Muscle layer of duodenum (tissue), 2 donors: ENCODE measurements at regions not wholly inside any gene's neighbourhood (a gene's known extent, or its start where the extent isn't known, plus 50 kb on each side); places are given as distances from the start of the nearest gene placed in this dataset.

Source experiments
- H3K27ac ChIP-seq: one replicate; pipeline ENCODE4 v1.7.0; 2013; ENCODE audit warnings: mild to moderate bottlenecking, low read length
- H3K27me3 ChIP-seq: one replicate; pipeline ENCODE4 v1.7.0; 2013; ENCODE audit warnings: low read depth, mild to moderate bottlenecking, control low read depth, low read length
- H3K36me3 ChIP-seq, 2 donors: one replicate each; pipeline ENCODE4 v1.7.0; 2013; ENCODE audit warnings: low read length in 2 of 2, control low read depth in 1 of 2, mild to moderate bottlenecking in 1 of 2; ENCODE audit not compliant: insufficient read depth in 2 of 2, control insufficient read depth in 1 of 2
- H3K4me1 ChIP-seq, 2 donors: one replicate each; pipeline ENCODE4 v1.7.0; 2013; ENCODE audit warnings: low read length in 2 of 2, mild to moderate bottlenecking in 2 of 2, control low read depth in 1 of 2, moderate library complexity in 1 of 2; ENCODE audit not compliant: insufficient read depth in 2 of 2, control insufficient read depth in 1 of 2
- H3K4me3 ChIP-seq, 2 donors: one replicate each; pipeline ENCODE4 v1.7.0; 2013; ENCODE audit warnings: low read length in 2 of 2, low read depth in 1 of 2, mild to moderate bottlenecking in 1 of 2
- H3K9me3 ChIP-seq, 2 donors: one replicate each; pipeline ENCODE4 v1.7.0; 2013; ENCODE audit warnings: low read length in 2 of 2, control low read depth in 1 of 2, mild to moderate bottlenecking in 1 of 2; ENCODE audit not compliant: control insufficient read depth in 1 of 2
- donor health status: healthy.

DNA sequence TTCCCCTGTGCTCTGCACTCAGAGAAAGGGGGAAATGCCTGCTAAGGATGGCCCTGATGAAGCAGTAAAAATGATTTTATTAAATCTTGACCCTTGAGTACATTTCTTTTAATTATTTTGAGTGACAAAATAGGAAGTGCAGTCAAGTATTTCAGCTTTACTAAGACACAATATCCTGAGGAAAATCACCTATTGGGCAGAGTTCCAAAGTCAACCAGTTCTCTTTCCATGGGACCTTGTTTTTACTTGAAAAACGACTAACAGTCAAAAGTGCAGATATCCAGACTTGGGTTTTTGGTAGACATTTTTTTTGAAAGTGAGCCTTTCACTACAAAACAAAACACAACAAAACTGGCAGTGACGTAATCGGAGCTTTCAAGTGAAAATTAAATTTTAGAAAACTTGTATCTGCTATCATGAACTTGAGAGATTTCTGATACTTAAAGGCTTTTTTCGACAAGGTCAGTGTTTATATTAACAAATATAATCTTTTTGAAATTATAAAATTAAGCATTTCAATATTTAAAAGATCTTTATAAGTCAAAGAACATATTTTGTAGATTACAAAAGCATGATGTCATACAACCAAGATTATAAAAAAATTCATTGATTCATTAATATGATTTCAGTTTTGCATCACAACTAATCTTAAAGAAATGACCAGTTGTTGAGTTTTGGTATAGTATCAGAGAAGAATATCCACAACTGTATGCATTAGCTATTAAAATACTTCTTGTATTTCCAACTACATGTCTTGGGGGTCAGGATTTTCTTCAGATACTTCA is 513.8 kb upstream of the AKR1E2 start:
- no peak overlapping the region for H3K4me3 ChIP-seq
- no peaks in the 10 kb centered on the region for H3K9me3 ChIP-seq
- H3K27ac ChIP-seq: no peak overlapping the region
- H3K27me3 ChIP-seq: no peaks in the 10 kb centered on the region
- no peaks in the 10 kb centered on the region for H3K36me3 ChIP-seq
- no peaks in the 10 kb centered on the region for H3K4me1 ChIP-seq

DNA sequence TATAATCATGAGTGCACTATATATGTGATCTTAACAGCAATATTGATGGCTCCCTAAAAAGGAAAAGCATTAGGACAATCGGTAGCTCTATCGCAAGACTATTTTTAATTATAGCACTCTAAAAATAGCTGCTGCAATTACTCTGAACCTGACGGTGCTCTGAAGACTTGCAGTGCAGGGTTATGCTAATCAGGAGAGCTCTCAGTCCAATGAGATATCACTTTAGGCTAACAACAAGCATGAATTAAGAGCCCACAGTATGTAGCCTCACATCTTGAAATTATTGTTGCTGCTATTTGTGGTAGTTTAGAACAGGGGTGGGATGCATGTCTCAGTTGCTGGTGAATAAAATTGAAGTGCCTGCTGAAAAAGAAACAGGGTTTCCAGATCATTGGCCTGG is 515.8 kb upstream of the AKR1E2 start:
- H3K9me3 ChIP-seq: no peaks in the 10 kb centered on the region
- H3K27me3 ChIP-seq: no peaks in the 10 kb centered on the region
- H3K4me1 ChIP-seq: no peaks in the 10 kb centered on the region
- no peak overlapping the region for H3K27ac ChIP-seq
- H3K36me3 ChIP-seq: no peaks in the 10 kb centered on the region
- no peak overlapping the region for H3K4me3 ChIP-seq

- H3K4me3 ChIP-seq: no peak overlapping the region
- no peaks in the 10 kb centered on the region for H3K4me1 ChIP-seq
- no peaks in the 10 kb centered on the region for H3K36me3 ChIP-seq
- no peaks in the 10 kb centered on the region for H3K9me3 ChIP-seq
- H3K27me3 ChIP-seq: no peaks in the 10 kb centered on the region
- no peak overlapping the region for H3K27ac ChIP-seq
Measured at GRCh38 chr10:4307910-4308309, 518.1 kb upstream of the AKR1E2 start.

DNA sequence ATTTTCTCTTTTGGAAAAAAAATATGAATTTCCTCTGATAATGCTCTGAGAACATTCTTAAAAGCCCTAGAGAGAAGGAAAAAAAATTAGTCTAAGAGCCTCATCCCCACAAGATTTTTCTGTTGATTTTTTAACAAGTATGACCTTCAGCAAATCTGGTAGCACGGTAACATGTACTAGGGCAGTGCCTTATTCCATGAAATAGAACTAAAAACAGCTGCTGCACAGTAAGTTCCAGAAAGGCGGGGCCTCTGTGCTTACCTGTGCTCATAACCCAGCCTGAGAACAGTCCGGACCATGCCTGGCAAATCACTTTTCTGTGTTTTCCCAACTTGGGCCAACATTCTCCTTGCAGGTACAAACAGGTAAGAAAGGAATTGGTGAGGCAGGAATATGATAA is 519.1 kb upstream of the AKR1E2 start:
- Histone ChIP-seq H3K36me3 (no peaks in the 10 kb centered on the region), H3K4me1 (no peaks in the 10 kb centered on the region), H3K4me3 (no peak overlapping the region), H3K27me3 (no peaks in the 10 kb centered on the region), H3K9me3 (no peaks in the 10 kb centered on the region), H3K27ac (no peak overlapping the region)

- H3K27me3 ChIP-seq: no peaks in the 10 kb centered on the region
- no peak overlapping the region for H3K27ac ChIP-seq
- no peaks in the 10 kb centered on the region for H3K36me3 ChIP-seq
- H3K9me3 ChIP-seq: no peaks in the 10 kb centered on the region
- H3K4me1 ChIP-seq: no peaks in the 10 kb centered on the region
- H3K4me3 ChIP-seq: no peak overlapping the region
Measured at GRCh38 chr10:4303045-4303444, 518.0 kb upstream of the KLF6 start.

GRCh38 chr10:4301291-4302045 is 516.5 kb upstream of the KLF6 start:
- Histone ChIP-seq H3K27ac (no peak overlapping the region), H3K4me1 (no peaks in the 10 kb centered on the region), H3K4me3 (no peak overlapping the region), H3K27me3 (no peaks in the 10 kb centered on the region), H3K9me3 (no peaks in the 10 kb centered on the region), H3K36me3 (no peaks in the 10 kb centered on the region)

- Histone ChIP-seq H3K27me3 (no peaks in the 10 kb centered on the region), H3K9me3 (no peaks in the 10 kb centered on the region), H3K4me3 (no peak overlapping the region)
Measured at GRCh38 chr10:4296161-4296560, 511.2 kb upstream of the KLF6 start.

DNA sequence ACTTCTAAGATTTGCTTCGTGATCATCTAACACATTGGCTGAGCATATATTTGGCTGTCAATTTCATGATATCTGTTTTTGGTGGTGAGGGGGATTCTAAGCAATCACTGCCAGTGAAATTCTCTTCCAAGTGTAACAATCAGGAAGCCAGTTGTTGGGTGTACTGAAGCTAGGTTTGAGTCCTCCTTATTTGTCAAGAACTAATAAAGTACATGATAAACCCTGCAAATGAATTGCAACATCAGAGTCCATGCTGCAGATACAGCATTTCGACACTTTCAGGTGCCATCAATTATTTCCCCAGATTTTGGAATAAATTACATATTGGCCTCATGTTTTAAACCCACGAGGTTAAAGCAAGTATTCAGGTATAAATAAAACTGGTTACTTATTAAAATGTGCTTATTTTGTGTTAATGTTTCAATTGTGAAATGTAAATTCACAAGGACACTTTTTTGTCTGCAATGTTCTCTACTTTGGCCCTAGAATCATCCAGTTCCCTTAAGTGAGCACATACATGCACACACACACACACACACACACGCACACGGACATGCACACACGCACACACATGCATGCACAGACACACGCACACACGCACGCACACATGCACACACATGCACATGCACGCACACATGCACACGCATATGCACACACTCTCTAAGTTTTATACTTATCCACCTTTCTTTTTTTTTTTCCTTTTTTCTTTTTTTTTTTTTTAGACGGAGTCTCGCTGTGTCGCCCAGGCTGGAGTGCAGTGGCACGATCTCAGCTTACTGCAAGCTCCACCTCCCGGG is 510.2 kb upstream of the KLF6 start:
- Histone ChIP-seq H3K27me3 (no peaks in the 10 kb centered on the region), H3K4me3 (no peak overlapping the region), H3K27ac (no peak overlapping the region), H3K9me3 (no peaks in the 10 kb centered on the region), H3K36me3 (no peaks in the 10 kb centered on the region), H3K4me1 (no peaks in the 10 kb centered on the region)

More at GRCh38 chr10:4296161-4296560, 511.2 kb upstream of the KLF6 start:
- Histone ChIP-seq H3K27ac (no peak overlapping the region), H3K4me1 (no peaks in the 10 kb centered on the region), H3K36me3 (no peaks in the 10 kb centered on the region)

DNA sequence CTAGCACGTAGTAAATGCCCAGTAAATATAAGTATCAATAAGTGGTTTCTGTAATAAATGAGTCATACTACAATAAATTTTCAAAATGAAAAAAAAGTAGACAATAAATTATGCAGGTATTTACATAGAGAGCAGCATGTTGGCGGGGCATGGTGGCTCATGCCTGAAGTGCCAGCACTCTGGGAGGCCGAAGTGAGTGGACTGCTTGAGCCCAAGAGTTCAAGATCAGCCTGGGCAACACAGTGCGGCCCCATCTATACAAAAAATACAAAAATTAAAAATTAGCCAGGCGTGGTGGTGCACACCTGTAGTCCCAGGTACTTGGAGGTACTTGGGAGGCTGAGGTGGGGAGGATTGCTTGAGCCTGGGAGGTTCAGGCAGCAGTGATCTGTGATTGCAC is 509.3 kb upstream of the KLF6 start:
- Histone ChIP-seq H3K9me3 (no peaks in the 10 kb centered on the region), H3K4me3 (no peak overlapping the region), H3K4me1 (no peaks in the 10 kb centered on the region), H3K27me3 (no peaks in the 10 kb centered on the region), H3K36me3 (no peaks in the 10 kb centered on the region), H3K27ac (no peak overlapping the region)

GRCh38 chr10:4291990-4292389 is 507.0 kb upstream of the KLF6 start:
- Histone ChIP-seq H3K27ac (no peak overlapping the region), H3K27me3 (no peaks in the 10 kb centered on the region), H3K9me3 (no peaks in the 10 kb centered on the region), H3K36me3 (no peaks in the 10 kb centered on the region), H3K4me3 (no peak overlapping the region), H3K4me1 (no peaks in the 10 kb centered on the region)

GRCh38 chr10:4285121-4285520 is 500.1 kb upstream of the KLF6 start:
- H3K4me1 ChIP-seq: peaks cover 8 to 12% of the 10 kb centered on the region in 2 donors
- H3K4me3 ChIP-seq: no peak overlapping the region
- no peak overlapping the region for H3K27ac ChIP-seq

More at GRCh38 chr10:4285121-4285520, 500.1 kb upstream of the KLF6 start:
- Histone ChIP-seq H3K27me3 (no peaks in the 10 kb centered on the region), H3K36me3 (peaks cover 0 to 3% of the 10 kb centered on the region in 2 donors), H3K9me3 (no peaks in the 10 kb centered on the region)
